ENCODE measurements at regions not wholly inside any gene's neighbourhood (a gene's known extent, or its start where the extent isn't known, plus 50 kb on each side); places are given as distances from the start of the nearest gene placed in this dataset.

- H3K9me3 Mint-ChIP-seq (ENCODE audit: unreplicated experiment), result peaks cover 5% of the 10 kb centered on the region
- H3K36me3 Mint-ChIP-seq (ENCODE audit: insufficient read depth, unreplicated experiment), result no peaks in the 10 kb centered on the region
- ChIA-PET POLR2A (no interaction called here), CTCF (interaction anchor here (0.7 kb wide), 2 partner anchors 547 to 692 kb away, joined by 3 to 5 read pairs; no protein-coding TSS in a partner anchor)
- intact Hi-C loops (cut with micrococcal nuclease), result no loop called here
- no peak for TF ChIP-seq CTCF (IDR thresholded peaks at IDR 0.05; ENCODE audit: unreplicated experiment)
- no peak overlapping the region for H3K27ac Mint-ChIP-seq (ENCODE audit: low read depth, unreplicated experiment)
- DNase-seq (ENCODE audit: unreplicated experiment), result no peak
- H3K27me3 Mint-ChIP-seq (ENCODE audit: insufficient read depth, unreplicated experiment), result no peaks in the 10 kb centered on the region
- no peak overlapping the region for H3K4me3 Mint-ChIP-seq (ENCODE audit: unreplicated experiment)
- H3K4me1 Mint-ChIP-seq (ENCODE audit: insufficient read depth, unreplicated experiment), result no peaks in the 10 kb centered on the region
- no TSS peak for BruUV-seq (replicated peaks)
Measured at GRCh38 chr2:147609301-147609700, 235.5 kb upstream of the ACVR2A start.

- BruUV-seq (replicated peaks), result no TSS peak
Measured at GRCh38 chr2:147607379-147607778, 237.4 kb upstream of the ACVR2A start.

GRCh38 chr2:147603876-147604275 lies 241.0 kb upstream of the ACVR2A start:
- CTCF ChIA-PET, result no interaction called here
- Mint-ChIP-seq H3K4me3 (ENCODE audit: unreplicated experiment) (no peak overlapping the region), H3K9me3 (ENCODE audit: unreplicated experiment) (no peaks in the 10 kb centered on the region), H3K4me1 (ENCODE audit: insufficient read depth, unreplicated experiment) (no peaks in the 10 kb centered on the region), H3K27ac (ENCODE audit: low read depth, unreplicated experiment) (no peak overlapping the region), H3K27me3 (ENCODE audit: insufficient read depth, unreplicated experiment) (no peaks in the 10 kb centered on the region), H3K36me3 (ENCODE audit: insufficient read depth, unreplicated experiment) (no peaks in the 10 kb centered on the region)
- BruUV-seq (replicated peaks), result no TSS peak
- intact Hi-C loops (cut with micrococcal nuclease), result no loop called here
- DNase-seq (ENCODE audit: unreplicated experiment), result no peak
- TF ChIP-seq CTCF (IDR thresholded peaks at IDR 0.05; ENCODE audit: unreplicated experiment), result no peak
- POLR2A ChIA-PET, result no interaction called here

More at GRCh38 chr2:147607379-147607778, 237.4 kb upstream of the ACVR2A start:
- H3K9me3 Mint-ChIP-seq (ENCODE audit: unreplicated experiment), result peaks cover 5% of the 10 kb centered on the region
- no peak for TF ChIP-seq CTCF (IDR thresholded peaks at IDR 0.05; ENCODE audit: unreplicated experiment)
- no peak for DNase-seq (ENCODE audit: unreplicated experiment)
- H3K27me3 Mint-ChIP-seq (ENCODE audit: insufficient read depth, unreplicated experiment), result no peaks in the 10 kb centered on the region
- POLR2A ChIA-PET, result interaction anchor here (0.7 kb wide), 1 partner anchor 8 kb away, joined by 3 read pairs; no protein-coding TSS in a partner anchor
- intact Hi-C loops (cut with micrococcal nuclease), result no loop called here
- no peak overlapping the region for H3K27ac Mint-ChIP-seq (ENCODE audit: low read depth, unreplicated experiment)
- H3K4me3 Mint-ChIP-seq (ENCODE audit: unreplicated experiment), result no peak overlapping the region
- H3K4me1 Mint-ChIP-seq (ENCODE audit: insufficient read depth, unreplicated experiment), result no peaks in the 10 kb centered on the region
- CTCF ChIA-PET, result no interaction called here
- no peaks in the 10 kb centered on the region for H3K36me3 Mint-ChIP-seq (ENCODE audit: insufficient read depth, unreplicated experiment)

GRCh38 chr2:147603447-147603846 lies 241.4 kb upstream of the ACVR2A start:
- Mint-ChIP-seq H3K4me1 (ENCODE audit: insufficient read depth, unreplicated experiment) (no peaks in the 10 kb centered on the region), H3K27ac (ENCODE audit: low read depth, unreplicated experiment) (no peak overlapping the region), H3K9me3 (ENCODE audit: unreplicated experiment) (no peaks in the 10 kb centered on the region), H3K4me3 (ENCODE audit: unreplicated experiment) (no peak overlapping the region), H3K36me3 (ENCODE audit: insufficient read depth, unreplicated experiment) (no peaks in the 10 kb centered on the region), H3K27me3 (ENCODE audit: insufficient read depth, unreplicated experiment) (no peaks in the 10 kb centered on the region)
- no peak for DNase-seq (ENCODE audit: unreplicated experiment)
- ChIA-PET POLR2A (no interaction called here), CTCF (no interaction called here)
- no TSS peak for BruUV-seq (replicated peaks)
- intact Hi-C loops (cut with micrococcal nuclease), result no loop called here
- TF ChIP-seq CTCF (IDR thresholded peaks at IDR 0.05; ENCODE audit: unreplicated experiment), result no peak

All from MCF 10A (cell line).